HepG2 (cell line): ENCODE measurements at regions not wholly inside any gene's neighbourhood (a gene's known extent, or its start where the extent isn't known, plus 50 kb on each side); places are given as distances from the start of the nearest gene placed in this dataset.

Experiments
- ADNP ChIP-seq: sonication (generic); formaldehyde crosslinking; IDR thresholded peaks from 2 replicates; pipeline ENCODE4 v1.4.0; 2020; ENCODE audit warnings: missing genetic modification reagents
- HOXA5 ChIP-seq: sonication (generic); formaldehyde crosslinking; IDR thresholded peaks from 2 replicates; pipeline ENCODE4 v1.4.0; 2020; ENCODE audit warnings: missing genetic modification reagents
- SRSF1 ChIP-seq: fragments of 200-400 bp; formaldehyde crosslinking; optimal IDR thresholded peaks from 2 replicates; pipeline ENCODE3; 2017; ENCODE audit warnings: mild to moderate bottlenecking, low read depth, low read length, moderate library complexity
- ZFP36L2 ChIP-seq: sonication (generic); formaldehyde crosslinking; IDR thresholded peaks from 2 replicates; pipeline ENCODE4 v1.4.0; 2020; ENCODE audit warnings: missing genetic modification reagents
- ZFYVE20 ChIP-seq: sonication (generic); formaldehyde crosslinking; IDR thresholded peaks from 2 replicates; pipeline ENCODE4 v1.8.0; 2023; ENCODE audit warnings: low read depth, mild to moderate bottlenecking, moderate library complexity, missing genetic modification reagents, borderline replicate concordance
- ZNF354B ChIP-seq: sonication (generic); formaldehyde crosslinking; IDR thresholded peaks from 2 replicates; pipeline ENCODE4 v1.8.0; 2022; ENCODE audit warnings: mild to moderate bottlenecking, missing genetic modification reagents
- ZNF790 ChIP-seq: sonication (generic); formaldehyde crosslinking; IDR thresholded peaks from 2 replicates; pipeline ENCODE4 v1.8.0; 2022; ENCODE audit warnings: missing genetic modification reagents, mild to moderate bottlenecking, borderline replicate concordance
- TF ChIP-seq, protein P1 (sequence below): sonication (generic); formaldehyde crosslinking; IDR thresholded peaks from 2 replicates; pipeline ENCODE4 v1.8.0; 2022; ENCODE audit warnings: mild to moderate bottlenecking, missing genetic modification reagents, moderate library complexity
- TF ChIP-seq, protein P2 (sequence below): sonication (generic); formaldehyde crosslinking; IDR thresholded peaks from 2 replicates; pipeline ENCODE4 v1.5.1; 2020; ENCODE audit warnings: mild to moderate bottlenecking, missing genetic modification reagents, moderate library complexity
- TF ChIP-seq, protein P3 (sequence below): sonication (generic); formaldehyde crosslinking; IDR thresholded peaks from 2 replicates; pipeline ENCODE4 v1.5.1; 2020; ENCODE audit warnings: missing genetic modification reagents, mild to moderate bottlenecking, borderline replicate concordance
- TF ChIP-seq, protein P4 (sequence below): sonication (generic); formaldehyde crosslinking; IDR thresholded peaks from 2 replicates; pipeline ENCODE4 v1.8.0; 2022; ENCODE audit warnings: mild to moderate bottlenecking, missing genetic modification reagents

DNA sequence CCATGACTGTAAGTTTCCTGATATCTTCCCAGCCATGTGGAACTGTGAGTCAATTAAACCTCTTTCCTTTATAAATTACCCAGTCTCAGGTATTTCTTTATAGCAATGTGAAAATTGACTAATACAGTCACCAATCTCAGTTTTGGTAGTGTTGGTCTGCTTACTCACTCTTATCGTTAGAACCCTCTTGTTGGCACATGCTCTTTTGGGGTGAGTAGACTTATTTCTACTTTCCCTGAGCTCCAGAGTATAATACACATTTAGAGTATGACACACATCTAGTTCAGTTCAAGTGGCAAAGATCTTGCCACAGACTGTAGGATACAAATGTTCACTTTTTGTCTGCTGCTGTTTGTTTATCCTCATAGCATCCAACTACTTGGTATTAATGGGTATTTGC is 347.5 kb upstream of the CELF4 start (continued):
- TF ChIP-seq, protein P1, sequence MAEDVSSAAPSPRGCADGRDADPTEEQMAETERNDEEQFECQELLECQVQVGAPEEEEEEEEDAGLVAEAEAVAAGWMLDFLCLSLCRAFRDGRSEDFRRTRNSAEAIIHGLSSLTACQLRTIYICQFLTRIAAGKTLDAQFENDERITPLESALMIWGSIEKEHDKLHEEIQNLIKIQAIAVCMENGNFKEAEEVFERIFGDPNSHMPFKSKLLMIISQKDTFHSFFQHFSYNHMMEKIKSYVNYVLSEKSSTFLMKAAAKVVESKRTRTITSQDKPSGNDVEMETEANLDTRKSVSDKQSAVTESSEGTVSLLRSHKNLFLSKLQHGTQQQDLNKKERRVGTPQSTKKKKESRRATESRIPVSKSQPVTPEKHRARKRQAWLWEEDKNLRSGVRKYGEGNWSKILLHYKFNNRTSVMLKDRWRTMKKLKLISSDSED (CRISPR knock-in tag), result no peak
- TF ChIP-seq HOXA5 (CRISPR knock-in tag), result no peak
- no peak for TF ChIP-seq ZFYVE20
- no peak for TF ChIP-seq ZNF354B (CRISPR knock-in tag)
- no peak for TF ChIP-seq ZFP36L2
- TF ChIP-seq, protein P2, sequence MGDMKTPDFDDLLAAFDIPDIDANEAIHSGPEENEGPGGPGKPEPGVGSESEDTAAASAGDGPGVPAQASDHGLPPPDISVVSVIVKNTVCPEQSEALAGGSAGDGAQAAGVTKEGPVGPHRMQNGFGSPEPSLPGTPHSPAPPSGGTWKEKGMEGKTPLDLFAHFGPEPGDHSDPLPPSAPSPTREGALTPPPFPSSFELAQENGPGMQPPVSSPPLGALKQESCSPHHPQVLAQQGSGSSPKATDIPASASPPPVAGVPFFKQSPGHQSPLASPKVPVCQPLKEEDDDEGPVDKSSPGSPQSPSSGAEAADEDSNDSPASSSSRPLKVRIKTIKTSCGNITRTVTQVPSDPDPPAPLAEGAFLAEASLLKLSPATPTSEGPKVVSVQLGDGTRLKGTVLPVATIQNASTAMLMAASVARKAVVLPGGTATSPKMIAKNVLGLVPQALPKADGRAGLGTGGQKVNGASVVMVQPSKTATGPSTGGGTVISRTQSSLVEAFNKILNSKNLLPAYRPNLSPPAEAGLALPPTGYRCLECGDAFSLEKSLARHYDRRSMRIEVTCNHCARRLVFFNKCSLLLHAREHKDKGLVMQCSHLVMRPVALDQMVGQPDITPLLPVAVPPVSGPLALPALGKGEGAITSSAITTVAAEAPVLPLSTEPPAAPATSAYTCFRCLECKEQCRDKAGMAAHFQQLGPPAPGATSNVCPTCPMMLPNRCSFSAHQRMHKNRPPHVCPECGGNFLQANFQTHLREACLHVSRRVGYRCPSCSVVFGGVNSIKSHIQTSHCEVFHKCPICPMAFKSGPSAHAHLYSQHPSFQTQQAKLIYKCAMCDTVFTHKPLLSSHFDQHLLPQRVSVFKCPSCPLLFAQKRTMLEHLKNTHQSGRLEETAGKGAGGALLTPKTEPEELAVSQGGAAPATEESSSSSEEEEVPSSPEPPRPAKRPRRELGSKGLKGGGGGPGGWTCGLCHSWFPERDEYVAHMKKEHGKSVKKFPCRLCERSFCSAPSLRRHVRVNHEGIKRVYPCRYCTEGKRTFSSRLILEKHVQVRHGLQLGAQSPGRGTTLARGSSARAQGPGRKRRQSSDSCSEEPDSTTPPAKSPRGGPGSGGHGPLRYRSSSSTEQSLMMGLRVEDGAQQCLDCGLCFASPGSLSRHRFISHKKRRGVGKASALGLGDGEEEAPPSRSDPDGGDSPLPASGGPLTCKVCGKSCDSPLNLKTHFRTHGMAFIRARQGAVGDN, result no peak
- TF ChIP-seq ZNF790 (CRISPR knock-in tag), result no peak
- no peak for TF ChIP-seq SRSF1
- no peak for TF ChIP-seq ADNP (CRISPR knock-in tag)
- TF ChIP-seq, protein P3, sequence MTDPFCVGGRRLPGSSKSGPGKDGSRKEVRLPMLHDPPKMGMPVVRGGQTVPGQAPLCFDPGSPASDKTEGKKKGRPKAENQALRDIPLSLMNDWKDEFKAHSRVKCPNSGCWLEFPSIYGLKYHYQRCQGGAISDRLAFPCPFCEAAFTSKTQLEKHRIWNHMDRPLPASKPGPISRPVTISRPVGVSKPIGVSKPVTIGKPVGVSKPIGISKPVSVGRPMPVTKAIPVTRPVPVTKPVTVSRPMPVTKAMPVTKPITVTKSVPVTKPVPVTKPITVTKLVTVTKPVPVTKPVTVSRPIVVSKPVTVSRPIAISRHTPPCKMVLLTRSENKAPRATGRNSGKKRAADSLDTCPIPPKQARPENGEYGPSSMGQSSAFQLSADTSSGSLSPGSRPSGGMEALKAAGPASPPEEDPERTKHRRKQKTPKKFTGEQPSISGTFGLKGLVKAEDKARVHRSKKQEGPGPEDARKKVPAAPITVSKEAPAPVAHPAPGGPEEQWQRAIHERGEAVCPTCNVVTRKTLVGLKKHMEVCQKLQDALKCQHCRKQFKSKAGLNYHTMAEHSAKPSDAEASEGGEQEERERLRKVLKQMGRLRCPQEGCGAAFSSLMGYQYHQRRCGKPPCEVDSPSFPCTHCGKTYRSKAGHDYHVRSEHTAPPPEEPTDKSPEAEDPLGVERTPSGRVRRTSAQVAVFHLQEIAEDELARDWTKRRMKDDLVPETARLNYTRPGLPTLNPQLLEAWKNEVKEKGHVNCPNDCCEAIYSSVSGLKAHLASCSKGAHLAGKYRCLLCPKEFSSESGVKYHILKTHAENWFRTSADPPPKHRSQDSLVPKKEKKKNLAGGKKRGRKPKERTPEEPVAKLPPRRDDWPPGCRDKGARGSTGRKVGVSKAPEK, result no peak
- TF ChIP-seq, protein P4, sequence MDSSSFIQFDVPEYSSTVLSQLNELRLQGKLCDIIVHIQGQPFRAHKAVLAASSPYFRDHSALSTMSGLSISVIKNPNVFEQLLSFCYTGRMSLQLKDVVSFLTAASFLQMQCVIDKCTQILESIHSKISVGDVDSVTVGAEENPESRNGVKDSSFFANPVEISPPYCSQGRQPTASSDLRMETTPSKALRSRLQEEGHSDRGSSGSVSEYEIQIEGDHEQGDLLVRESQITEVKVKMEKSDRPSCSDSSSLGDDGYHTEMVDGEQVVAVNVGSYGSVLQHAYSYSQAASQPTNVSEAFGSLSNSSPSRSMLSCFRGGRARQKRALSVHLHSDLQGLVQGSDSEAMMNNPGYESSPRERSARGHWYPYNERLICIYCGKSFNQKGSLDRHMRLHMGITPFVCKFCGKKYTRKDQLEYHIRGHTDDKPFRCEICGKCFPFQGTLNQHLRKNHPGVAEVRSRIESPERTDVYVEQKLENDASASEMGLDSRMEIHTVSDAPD (CRISPR knock-in tag), result no peak
